A673 (cell line): ENCODE measurements at regions not wholly inside any gene's neighbourhood (a gene's known extent, or its start where the extent isn't known, plus 50 kb on each side); places are given as distances from the start of the nearest gene placed in this dataset.

ENCODE experiments used
- BruUV-seq: library from RNA; stranded (reverse); fragments of 400-500 nt; replicated peaks from 2 replicates; lab custom pipeline; 2021; lab: Mats Ljungman, UMichigan
- CTCF ChIA-PET: fragments of 300-600 bp; sonication (Branson Sonifier 250); formaldehyde crosslinking; loops from one replicate; lab custom pipeline; 2022; ENCODE audit warnings: antibody characterized with exemption; lab: Charles Lee
- POLR2A ChIA-PET: fragments of 300-600 bp; sonication (Branson Sonifier 250); formaldehyde crosslinking; loops from one replicate; lab custom pipeline; 2022; ENCODE audit warnings: antibody characterized with exemption; ENCODE audit not compliant: low non-redundant PET; lab: Charles Lee
- DNase-seq: peaks from one replicate; pipeline ENCODE4 v3.0.0-alpha.2; 2015; ENCODE audit warnings: low spot score
- H3K27ac ChIP-seq: fragments of 200-600 bp; sonication (generic); 2 replicates; pipeline ENCODE4 v1.5.1; 2016; ENCODE audit warnings: mixed run types, low read depth, mild to moderate bottlenecking, mixed read lengths, antibody characterized with exemption, low read length; ENCODE audit not compliant: poor library complexity, severe bottlenecking
- H3K27me3 ChIP-seq: fragments of 200-600 bp; sonication (generic); replicated peaks from 2 replicates; pipeline ENCODE4 v1.6.1; 2017; ENCODE audit warnings: mixed run types, low read depth, mild to moderate bottlenecking, mixed read lengths, antibody characterized with exemption, low read length; ENCODE audit not compliant: insufficient read depth, poor library complexity
- H3K36me3 ChIP-seq: fragments of 200-600 bp; sonication (generic); 2 replicates; pipeline ENCODE4 v1.6.1; 2016; ENCODE audit warnings: mixed run types, mild to moderate bottlenecking, mixed read lengths, antibody characterized with exemption, low read length; ENCODE audit not compliant: insufficient read depth, poor library complexity, severe bottlenecking
- H3K4me1 ChIP-seq: fragments of 200-600 bp; sonication (generic); 2 replicates; pipeline ENCODE4 v1.6.1; 2017; ENCODE audit warnings: mixed run types, mild to moderate bottlenecking, mixed read lengths, antibody characterized with exemption, low read length; ENCODE audit not compliant: insufficient read depth, poor library complexity, severe bottlenecking
- H3K4me3 ChIP-seq: fragments of 200-600 bp; sonication (generic); 2 replicates; pipeline ENCODE4 v1.5.1; 2016; ENCODE audit warnings: low read depth, mixed run types, mild to moderate bottlenecking, mixed read lengths, low read length; ENCODE audit not compliant: poor library complexity, severe bottlenecking
- H3K9me3 ChIP-seq: fragments of 200-600 bp; sonication (generic); 2 replicates; pipeline ENCODE4 v1.6.1; 2016; ENCODE audit warnings: mixed run types, low read depth, mild to moderate bottlenecking, mixed read lengths, antibody characterized with exemption, low read length; ENCODE audit not compliant: poor library complexity, severe bottlenecking
- CTCF ChIP-seq: fragments of 300-800, 200-600 bp; sonication (generic); conservative IDR thresholded peaks from 2 replicates; pipeline ENCODE4 v1.5.1; 2017; ENCODE audit warnings: low read depth, mild to moderate bottlenecking, antibody characterized with exemption, low read length, moderate library complexity, mixed read lengths
- EZH2 ChIP-seq: fragments of 200-600 bp; sonication (generic); IDR thresholded peaks from 2 replicates; pipeline ENCODE4 v1.6.1; 2017; ENCODE audit warnings: borderline replicate concordance, low read depth, mild to moderate bottlenecking, mixed read lengths, antibody characterized with exemption, low read length; ENCODE audit not compliant: poor library complexity, severe bottlenecking
- intact Hi-C: fragments of 100-400 bp; cut with micrococcal nuclease; formaldehyde crosslinking; loops from one replicate; pipeline ENCODE4 v1.10.0; 2022; ENCODE audit not compliant: unreplicated experiment

- intact Hi-C loops: no loop called here
- no peak for DNase-seq
- POLR2A ChIA-PET: no interaction called here
- H3K9me3 ChIP-seq: no peaks in the 10 kb centered on the region
- no peaks in the 10 kb centered on the region for H3K4me1 ChIP-seq
- no peaks in the 10 kb centered on the region for H3K27me3 ChIP-seq
- H3K27ac ChIP-seq: no peak overlapping the region
- no TSS peak for BruUV-seq
- CTCF ChIA-PET: no interaction called here
- TF ChIP-seq EZH2 (no peak), CTCF (no peak)
- H3K36me3 ChIP-seq: no peaks in the 10 kb centered on the region
- H3K4me3 ChIP-seq: no peak overlapping the region
Observed at GRCh38 chr7:125118444-125118843, 188.8 kb upstream of the POT1 start.

GRCh38 chr7:125112850-125113249 is 183.2 kb upstream of the POT1 start:
- ChIA-PET CTCF (no interaction called here), POLR2A (no interaction called here)
- BruUV-seq: no TSS peak

GRCh38 chr7:125099519-125099918 is 169.9 kb upstream of the POT1 start:
- TF ChIP-seq CTCF (no peak), EZH2 (no peak)
- intact Hi-C loops: no loop called here
- ChIA-PET POLR2A (no interaction called here), CTCF (no interaction called here)
- BruUV-seq: no TSS peak
- DNase-seq: no peak
- Histone ChIP-seq H3K27ac (no peak overlapping the region), H3K4me1 (no peaks in the 10 kb centered on the region), H3K9me3 (no peaks in the 10 kb centered on the region), H3K4me3 (no peak overlapping the region), H3K36me3 (no peaks in the 10 kb centered on the region), H3K27me3 (no peaks in the 10 kb centered on the region)

More at GRCh38 chr7:125112850-125113249, 183.2 kb upstream of the POT1 start:
- H3K27ac ChIP-seq: no peak overlapping the region
- no peaks in the 10 kb centered on the region for H3K27me3 ChIP-seq
- no peaks in the 10 kb centered on the region for H3K36me3 ChIP-seq
- no peaks in the 10 kb centered on the region for H3K4me1 ChIP-seq
- H3K4me3 ChIP-seq: no peak overlapping the region
- no peak for TF ChIP-seq CTCF
- TF ChIP-seq EZH2: no peak
- no peaks in the 10 kb centered on the region for H3K9me3 ChIP-seq
- intact Hi-C loops: no loop called here
- no peak for DNase-seq
